Caco-2 (cell line): ENCODE measurements at regions not wholly inside any gene's neighbourhood (a gene's known extent, or its start where the extent isn't known, plus 50 kb on each side); places are given as distances from the start of the nearest gene placed in this dataset.

ENCODE experiments used
- BruUV-seq: library from RNA; stranded (reverse); fragments of 400-500 nt; replicated peaks from 2 replicates; lab custom pipeline; 2021; lab: Mats Ljungman, UMichigan
- CTCF ChIA-PET: fragments of 300-600 bp; sonication (Branson Sonifier 250); formaldehyde crosslinking; loops from one replicate; lab custom pipeline; 2022; ENCODE audit warnings: antibody characterized with exemption; lab: Charles Lee
- POLR2A ChIA-PET: fragments of 300-600 bp; sonication (Branson Sonifier 250); formaldehyde crosslinking; loops from one replicate; lab custom pipeline; 2022; ENCODE audit warnings: antibody characterized with exemption; lab: Charles Lee
- DNase-seq, 2 experiments: peaks; one replicate each; pipeline versions ENCODE4 v3.0.0 to v3.0.0-alpha.2; 2020 to 2022
- H3K27me3 ChIP-seq: replicated peaks from 2 replicates; pipeline ENCODE4 v1.6.0; 2011; ENCODE audit warnings: low read length; ENCODE audit not compliant: control insufficient read depth, insufficient read depth
- H3K36me3 ChIP-seq: 2 replicates; pipeline ENCODE4 v1.5.1; 2011; ENCODE audit warnings: low read length; ENCODE audit not compliant: control insufficient read depth, insufficient read depth
- H3K4me1 ChIP-seq: fragments of 250-450 bp; sonication (Bioruptor Pico); 2 replicates; pipeline ENCODE4 v1.5.1; 2020; ENCODE audit warnings: mild to moderate bottlenecking
- H3K4me3 ChIP-seq: 2 replicates; pipeline ENCODE4 v1.5.1; 2011; ENCODE audit warnings: low read depth, mild to moderate bottlenecking, control low read depth, low read length
- H3K9me3 ChIP-seq: fragments of 250-450 bp; sonication (Bioruptor Pico); 2 replicates; pipeline ENCODE4 v1.5.1; 2020; ENCODE audit warnings: mild to moderate bottlenecking, moderate library complexity
- H3K27ac Mint-ChIP-seq: one replicate; pipeline ENCODE4 v1.8.0; 2022; ENCODE audit warnings: mixed read lengths; ENCODE audit not compliant: unreplicated experiment
- H3K27me3 Mint-ChIP-seq: one replicate; pipeline ENCODE4 v1.8.0; 2022; ENCODE audit warnings: mixed read lengths; ENCODE audit not compliant: insufficient read depth, unreplicated experiment
- H3K36me3 Mint-ChIP-seq: one replicate; pipeline ENCODE4 v1.8.0; 2022; ENCODE audit warnings: mild to moderate bottlenecking, mixed read lengths; ENCODE audit not compliant: insufficient read depth, unreplicated experiment
- H3K4me1 Mint-ChIP-seq: one replicate; pipeline ENCODE4 v1.8.0; 2022; ENCODE audit warnings: low read depth, mixed read lengths; ENCODE audit not compliant: unreplicated experiment
- H3K4me3 Mint-ChIP-seq: one replicate; pipeline ENCODE4 v1.8.0; 2022; ENCODE audit warnings: mild to moderate bottlenecking, moderate library complexity, mixed read lengths; ENCODE audit not compliant: unreplicated experiment
- H3K9me3 Mint-ChIP-seq: one replicate; pipeline ENCODE4 v1.8.0; 2022; ENCODE audit warnings: mixed read lengths; ENCODE audit not compliant: unreplicated experiment
- CTCF ChIP-seq, 2 experiments: fragments of 200-600 bp in 1 of 2; IDR thresholded peaks; 1 replicate in 1 of 2; 2 replicates in 1 of 2; pipeline versions ENCODE4 v1.5.1 to v1.8.0; 2011 to 2022; ENCODE audit warnings: antibody characterized with exemption in 1 of 2, control low read depth in 1 of 2, inconsistent platforms in 1 of 2, low read depth in 1 of 2, low read length in 1 of 2, mild to moderate bottlenecking in 1 of 2, moderate library complexity in 1 of 2; ENCODE audit not compliant: insufficient read depth in 1 of 2, severe bottlenecking in 1 of 2, unreplicated experiment in 1 of 2
- intact Hi-C: fragments of 100-400 bp; cut with micrococcal nuclease; formaldehyde crosslinking; loops from one replicate; pipeline ENCODE4 v1.10.0; 2022; ENCODE audit not compliant: unreplicated experiment

DNA sequence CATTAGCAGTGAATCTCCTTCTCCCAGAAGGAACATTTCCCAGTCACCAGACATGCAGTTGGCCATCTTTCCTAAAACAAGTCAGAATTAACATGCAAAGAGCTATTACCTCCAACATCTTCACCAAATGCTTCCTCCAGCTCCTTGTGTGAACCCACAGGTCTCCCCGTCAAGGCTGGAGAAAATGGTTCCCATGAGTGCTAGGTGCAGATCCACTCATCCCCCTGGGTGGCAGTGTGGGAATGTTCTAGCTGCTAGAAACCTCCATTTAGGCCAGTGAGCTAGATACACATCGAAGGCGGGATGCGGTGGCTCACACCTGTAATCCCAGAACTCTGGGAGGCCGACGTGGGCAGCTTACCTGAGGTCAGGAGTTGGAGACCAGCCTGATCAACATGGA is 603.9 kb upstream of the SLC35B3 start:
- no peaks in the 10 kb centered on the region for H3K27me3 ChIP-seq
- Mint-ChIP-seq H3K4me1 (no peaks in the 10 kb centered on the region), H3K9me3 (peaks cover 18% of the 10 kb centered on the region), H3K4me3 (no peak overlapping the region), H3K27ac (no peak overlapping the region), H3K36me3 (peaks cover 5% of the 10 kb centered on the region), H3K27me3 (no peaks in the 10 kb centered on the region)
- no peaks in the 10 kb centered on the region for H3K4me1 ChIP-seq
- H3K36me3 ChIP-seq, result no peaks in the 10 kb centered on the region
- no peak for TF ChIP-seq CTCF (IDR thresholded peaks at IDR 0.05; ENCODE audit: insufficient read depth in 1 of 2, low read depth in 1 of 2, low read length in 1 of 2, severe bottlenecking in 1 of 2, unreplicated experiment in 1 of 2)
- intact Hi-C loops, result no loop called here
- no peak overlapping the region for H3K4me3 ChIP-seq
- POLR2A ChIA-PET, result no interaction called here
- DNase-seq, result no peak
- no peaks in the 10 kb centered on the region for H3K9me3 ChIP-seq
- CTCF ChIA-PET, result no interaction called here
- no TSS peak for BruUV-seq

DNA sequence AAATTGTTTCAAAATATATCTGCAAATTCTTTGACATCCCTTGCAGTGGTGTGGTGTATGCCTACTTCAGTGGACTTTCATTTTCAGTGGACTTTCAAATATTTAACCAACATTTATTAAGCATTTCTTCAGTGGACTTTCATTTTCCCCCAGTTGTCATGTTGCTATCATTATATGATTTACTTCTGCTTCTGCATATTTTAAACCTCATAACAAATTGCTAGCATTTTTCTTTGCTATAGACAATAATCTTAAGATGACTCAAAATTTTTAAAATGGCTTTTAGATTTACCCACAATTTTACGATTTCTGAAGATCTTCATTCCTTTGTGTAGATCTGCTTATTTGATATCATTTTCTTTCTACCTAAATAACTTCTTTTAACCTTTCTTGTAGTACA is 592.7 kb upstream of the SLC35B3 start:
- H3K4me3 Mint-ChIP-seq, result no peak overlapping the region
- peaks cover 4% of the 10 kb centered on the region for H3K36me3 Mint-ChIP-seq
- TF ChIP-seq CTCF (IDR thresholded peaks at IDR 0.05; ENCODE audit: insufficient read depth in 1 of 2, low read depth in 1 of 2, low read length in 1 of 2, severe bottlenecking in 1 of 2, unreplicated experiment in 1 of 2), result no peak
- Histone ChIP-seq H3K4me1 (0 out of 2 replicates have a peak, but pooled peaks cover 4% of the 10 kb centered on the region), H3K4me3 (no peak overlapping the region), H3K27me3 (no peaks in the 10 kb centered on the region), H3K36me3 (no peaks in the 10 kb centered on the region), H3K9me3 (no peaks in the 10 kb centered on the region)
- H3K4me1 Mint-ChIP-seq, result peaks cover 7% of the 10 kb centered on the region
- intact Hi-C loops, result no loop called here
- ChIA-PET POLR2A (no interaction called here), CTCF (no interaction called here)
- BruUV-seq, result no TSS peak
- no peaks in the 10 kb centered on the region for H3K27me3 Mint-ChIP-seq
- no peak for DNase-seq
- no peaks in the 10 kb centered on the region for H3K9me3 Mint-ChIP-seq
- H3K27ac Mint-ChIP-seq, result no peak overlapping the region

GRCh38 chr6:9025796-9026394 is 590.5 kb upstream of the SLC35B3 start:
- no peak overlapping the region for H3K4me3 Mint-ChIP-seq
- DNase-seq, result no peak
- H3K36me3 Mint-ChIP-seq, result peaks cover 4% of the 10 kb centered on the region
- H3K27ac Mint-ChIP-seq, result no peak overlapping the region
- Histone ChIP-seq H3K4me1 (0 out of 2 replicates have a peak, but pooled peaks cover 4% of the 10 kb centered on the region), H3K36me3 (no peaks in the 10 kb centered on the region), H3K4me3 (no peak overlapping the region), H3K27me3 (no peaks in the 10 kb centered on the region), H3K9me3 (no peaks in the 10 kb centered on the region)
- intact Hi-C loops, result no loop called here
- no peaks in the 10 kb centered on the region for H3K27me3 Mint-ChIP-seq
- POLR2A ChIA-PET, result no interaction called here
- CTCF ChIA-PET, result no interaction called here
- no peak for TF ChIP-seq CTCF (IDR thresholded peaks at IDR 0.05; ENCODE audit: insufficient read depth in 1 of 2, low read depth in 1 of 2, low read length in 1 of 2, severe bottlenecking in 1 of 2, unreplicated experiment in 1 of 2)
- no TSS peak for BruUV-seq
- H3K9me3 Mint-ChIP-seq, result no peaks in the 10 kb centered on the region
- peaks cover 7% of the 10 kb centered on the region for H3K4me1 Mint-ChIP-seq
